ENCODE measurements at regions not wholly inside any gene's neighbourhood (a gene's known extent, or its start where the extent isn't known, plus 50 kb on each side); places are given as distances from the start of the nearest gene placed in this dataset.

DNA sequence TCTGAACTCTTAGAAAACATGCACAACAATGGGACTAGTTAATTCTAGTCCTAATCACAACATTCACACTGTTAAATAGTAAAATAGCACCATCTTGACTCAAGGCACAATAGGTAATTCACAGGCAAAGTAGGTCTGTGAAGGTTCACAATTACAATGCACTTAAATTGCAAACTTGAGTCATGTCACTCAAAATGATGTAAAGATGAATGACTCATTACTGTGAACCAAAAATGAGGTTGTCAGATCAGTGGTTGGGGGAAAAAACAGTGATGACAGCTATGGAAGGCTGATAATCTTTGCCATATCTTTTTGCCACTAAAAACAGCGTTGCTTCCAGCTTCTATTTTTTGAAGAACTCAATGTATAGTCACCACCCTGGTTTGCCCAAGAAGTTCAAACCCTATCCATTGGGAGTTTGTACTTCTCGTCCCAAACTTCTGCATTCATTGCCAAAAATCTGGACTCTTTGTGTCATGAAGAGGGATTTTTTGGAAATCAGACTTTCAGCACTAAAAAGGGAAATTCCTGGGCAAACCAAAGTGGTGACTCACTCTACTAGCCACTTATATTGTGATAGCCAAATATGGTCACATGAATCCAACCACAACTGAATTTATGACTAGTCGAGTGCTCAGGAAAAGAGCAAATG lies 200.9 kb upstream of the TMTC4 start:
- peaks cover 0 to 13% (median 5%) of the 10 kb centered on the region in 9 donors for H3K9me3 Mint-ChIP-seq
- DNase-seq (no peak), ATAC-seq (no peak)
- H3K4me3 Mint-ChIP-seq, result no peak overlapping the region
- no peaks in the 10 kb centered on the region for H3K4me1 Mint-ChIP-seq
- no peak overlapping the region for H3K27ac Mint-ChIP-seq
- peaks cover 0 to 6% (median 0%) of the 10 kb centered on the region in 3 donors for H3K36me3 Mint-ChIP-seq
- H3K27me3 Mint-ChIP-seq, result peaks cover 7 to 50% (median 13%) of the 10 kb centered on the region in 5 donors
- POLR2A ChIA-PET, result no interaction called here

DNA sequence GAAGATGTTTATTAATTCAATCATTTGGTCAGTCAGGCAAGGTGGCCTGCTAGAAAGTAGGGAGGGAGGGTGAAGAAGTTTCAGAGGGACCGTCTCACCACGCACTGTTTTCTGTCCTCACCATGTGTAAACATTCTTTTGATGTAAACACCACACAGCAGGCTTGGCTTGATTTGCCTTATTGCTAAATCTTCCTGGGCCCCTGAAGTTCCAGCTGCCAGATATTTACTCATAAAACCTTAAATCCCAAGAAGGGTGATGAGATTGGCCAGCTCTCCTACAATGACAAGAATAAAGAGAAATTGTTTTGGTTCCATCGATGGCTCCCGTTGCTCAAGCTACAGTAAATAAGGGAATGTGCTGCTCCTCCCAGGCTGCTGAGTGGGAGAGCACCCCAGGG lies 198.2 kb upstream of the TMTC4 start:
- DNase-seq, result no peak
- H3K9me3 Mint-ChIP-seq, result peaks cover 0 to 20% (median 8%) of the 10 kb centered on the region in 9 donors
- ATAC-seq, result no peak
- peaks cover 0 to 6% (median 0%) of the 10 kb centered on the region in 3 donors for H3K36me3 Mint-ChIP-seq
- peaks cover 4 to 44% (median 14%) of the 10 kb centered on the region in 5 donors for H3K27me3 Mint-ChIP-seq
- H3K4me1 Mint-ChIP-seq, result no peaks in the 10 kb centered on the region
- POLR2A ChIA-PET, result no interaction called here
- H3K4me3 Mint-ChIP-seq, result no peak overlapping the region
- no peak overlapping the region for H3K27ac Mint-ChIP-seq

DNA sequence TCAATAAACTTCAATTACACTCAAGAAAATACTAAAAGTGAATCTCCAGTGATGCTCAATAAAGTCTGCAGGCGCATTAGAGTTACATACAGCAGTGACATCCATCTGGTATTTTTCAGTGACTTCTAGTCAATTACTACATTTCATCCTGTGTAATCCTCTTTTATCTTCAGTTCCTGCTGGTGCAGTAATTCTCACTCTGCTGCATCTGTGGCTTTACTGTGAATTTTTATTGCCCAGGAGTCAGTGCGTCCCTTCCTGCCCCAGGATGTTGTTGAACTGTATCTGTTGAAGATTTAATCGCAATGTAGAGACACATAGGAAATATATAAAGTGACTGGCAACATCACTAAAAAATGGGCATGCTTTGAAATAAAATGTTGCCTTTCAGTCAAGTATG lies 196.3 kb upstream of the TMTC4 start:
- POLR2A ChIA-PET, result no interaction called here
- DNase-seq (no peak), ATAC-seq (no peak)
- Mint-ChIP-seq H3K9me3 (peaks cover 7 to 27% (median 21%) of the 10 kb centered on the region in 9 donors), H3K27me3 (peaks cover 4 to 46% (median 12%) of the 10 kb centered on the region in 5 donors), H3K36me3 (peaks cover 0 to 16% (median 4%) of the 10 kb centered on the region in 3 donors), H3K4me1 (no peaks in the 10 kb centered on the region), H3K4me3 (no peak overlapping the region), H3K27ac (no peak overlapping the region)

DNA sequence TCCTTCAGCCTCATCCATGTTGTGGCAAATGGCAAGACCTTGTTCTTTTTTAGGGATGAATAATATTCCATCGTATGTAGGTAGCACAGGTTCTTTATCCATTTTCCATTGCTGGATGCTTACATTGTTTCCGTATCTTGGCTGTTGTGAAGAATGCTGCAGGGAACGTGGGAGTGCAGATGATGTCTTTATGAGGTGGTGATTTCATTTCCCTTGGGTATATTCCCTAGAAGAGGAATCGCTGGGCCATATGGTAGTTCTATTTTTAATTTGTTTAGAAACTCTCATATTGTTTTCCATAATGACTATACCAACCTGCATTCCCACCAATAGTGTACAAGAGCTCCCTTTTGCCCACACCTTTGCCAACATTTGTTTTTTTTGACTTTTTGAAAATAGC lies 186.3 kb upstream of the TMTC4 start:
- POLR2A ChIA-PET, result no interaction called here
- peaks cover 0 to 6% (median 0%) of the 10 kb centered on the region in 5 donors for H3K27me3 Mint-ChIP-seq
- H3K27ac Mint-ChIP-seq, result no peak overlapping the region
- peaks cover 0 to 13% (median 6%) of the 10 kb centered on the region in 9 donors for H3K9me3 Mint-ChIP-seq
- H3K36me3 Mint-ChIP-seq, result peaks cover 0 to 4% (median 0%) of the 10 kb centered on the region in 3 donors
- DNase-seq (no peak), ATAC-seq (no peak)
- no peaks in the 10 kb centered on the region for H3K4me1 Mint-ChIP-seq
- H3K4me3 Mint-ChIP-seq, result no peak overlapping the region

DNA sequence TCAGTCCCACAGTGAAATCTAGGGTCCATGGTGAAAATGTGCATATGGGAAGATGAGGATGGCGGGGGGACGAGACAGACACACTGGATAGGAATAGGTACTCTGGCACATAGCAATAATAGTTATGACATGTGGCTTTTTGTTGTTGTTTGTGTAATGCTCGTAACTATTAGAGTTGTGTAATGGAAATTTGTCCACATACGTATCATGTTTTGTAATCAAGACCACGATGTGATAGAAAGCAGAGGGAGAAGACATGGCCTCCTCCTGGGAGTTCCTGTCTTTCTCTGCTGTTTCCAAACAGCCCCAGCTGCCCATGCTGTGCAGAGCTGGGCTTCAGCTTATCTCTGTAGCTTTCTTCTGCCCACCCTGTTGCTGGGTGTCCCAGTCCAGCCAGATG lies 185.3 kb upstream of the TMTC4 start:
- Mint-ChIP-seq H3K4me1 (no peaks in the 10 kb centered on the region), H3K36me3 (no peaks in the 10 kb centered on the region), H3K9me3 (peaks cover 0 to 8% (median 3%) of the 10 kb centered on the region in 9 donors), H3K27me3 (peaks cover 0 to 4% (median 0%) of the 10 kb centered on the region in 5 donors), H3K27ac (no peak overlapping the region), H3K4me3 (no peak overlapping the region)
- ATAC-seq (no peak), DNase-seq (no peak)
- POLR2A ChIA-PET, result no interaction called here

DNA sequence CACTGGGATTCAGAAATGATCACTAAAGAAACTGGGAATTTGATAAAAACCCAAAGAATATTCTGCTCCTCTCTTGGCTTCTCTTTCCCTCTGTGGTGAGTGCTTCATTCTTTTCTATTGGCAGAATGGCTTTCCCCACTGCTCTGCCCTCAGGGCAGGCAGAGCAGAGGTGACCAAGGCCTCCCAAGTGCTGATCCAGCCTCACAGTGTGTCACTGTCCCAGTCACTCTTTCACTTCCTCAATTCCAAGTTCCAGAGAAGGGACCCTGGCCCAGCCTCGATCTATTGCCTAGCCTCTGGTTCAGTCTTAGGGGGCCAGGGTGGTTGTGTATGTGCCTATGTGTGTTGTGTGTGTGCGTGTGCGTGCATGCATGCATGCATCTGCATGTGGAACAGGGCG lies 180.6 kb upstream of the TMTC4 start:
- DNase-seq (no peak), ATAC-seq (no peak)
- Mint-ChIP-seq H3K4me3 (no peak overlapping the region), H3K27me3 (peaks cover 0 to 4% (median 0%) of the 10 kb centered on the region in 5 donors), H3K27ac (no peak overlapping the region), H3K4me1 (no peaks in the 10 kb centered on the region), H3K9me3 (peaks cover 0 to 3% (median 0%) of the 10 kb centered on the region in 9 donors), H3K36me3 (no peaks in the 10 kb centered on the region)
- POLR2A ChIA-PET, result no interaction called here

DNA sequence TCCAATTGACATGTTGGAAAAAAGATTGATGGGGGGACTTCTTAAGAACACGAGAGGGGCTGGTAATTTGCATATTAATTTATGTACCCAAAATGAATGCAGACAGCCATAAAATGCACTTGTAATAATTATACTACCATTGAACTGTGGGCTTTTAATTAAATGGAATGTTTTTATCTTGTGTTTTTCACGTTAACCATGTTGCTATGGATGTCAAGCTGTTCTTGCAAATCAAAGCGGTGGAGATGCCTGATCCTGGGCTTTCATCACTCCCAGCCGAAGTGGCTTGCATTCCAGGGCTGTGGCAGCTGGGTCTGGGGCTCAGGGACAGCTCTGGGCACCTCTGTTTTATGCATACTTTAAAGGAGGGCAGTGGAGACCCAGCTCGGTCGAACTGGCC lies 179.4 kb upstream of the TMTC4 start:
- H3K9me3 Mint-ChIP-seq, result peaks cover 0 to 9% (median 0%) of the 10 kb centered on the region in 9 donors
- H3K4me3 Mint-ChIP-seq, result no peak overlapping the region
- DNase-seq, result no peak
- H3K27ac Mint-ChIP-seq, result no peak overlapping the region
- peaks cover 0 to 8% (median 0%) of the 10 kb centered on the region in 5 donors for H3K27me3 Mint-ChIP-seq
- no peaks in the 10 kb centered on the region for H3K4me1 Mint-ChIP-seq
- ATAC-seq, result no peak
- POLR2A ChIA-PET, result no interaction called here
- H3K36me3 Mint-ChIP-seq, result no peaks in the 10 kb centered on the region

DNA sequence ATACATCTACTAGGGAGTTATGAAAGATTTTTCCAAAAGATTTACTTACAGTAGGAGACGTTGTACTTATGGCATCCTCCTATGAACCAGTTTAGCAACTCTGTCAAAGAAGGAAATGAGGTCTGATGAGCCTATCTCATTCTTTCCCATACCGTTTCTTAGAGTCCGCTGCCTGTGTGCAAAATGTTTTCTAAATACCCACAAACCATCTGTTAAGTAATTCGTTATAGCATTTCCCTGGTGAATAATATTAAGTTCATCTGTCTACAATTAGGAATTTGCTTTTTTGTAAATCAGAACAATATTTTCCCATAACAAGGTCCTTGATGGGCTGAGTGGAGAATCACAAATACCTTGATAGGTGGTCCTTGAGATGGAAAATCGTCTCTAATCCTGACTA lies 178.8 kb upstream of the TMTC4 start:
- no peak overlapping the region for H3K4me3 Mint-ChIP-seq
- POLR2A ChIA-PET, result no interaction called here
- H3K36me3 Mint-ChIP-seq, result no peaks in the 10 kb centered on the region
- H3K9me3 Mint-ChIP-seq, result peaks cover 0 to 9% (median 0%) of the 10 kb centered on the region in 9 donors
- no peaks in the 10 kb centered on the region for H3K4me1 Mint-ChIP-seq
- no peak overlapping the region for H3K27ac Mint-ChIP-seq
- H3K27me3 Mint-ChIP-seq, result peaks cover 0 to 8% (median 0%) of the 10 kb centered on the region in 5 donors
- no peak for ATAC-seq
- DNase-seq, result no peak

DNA sequence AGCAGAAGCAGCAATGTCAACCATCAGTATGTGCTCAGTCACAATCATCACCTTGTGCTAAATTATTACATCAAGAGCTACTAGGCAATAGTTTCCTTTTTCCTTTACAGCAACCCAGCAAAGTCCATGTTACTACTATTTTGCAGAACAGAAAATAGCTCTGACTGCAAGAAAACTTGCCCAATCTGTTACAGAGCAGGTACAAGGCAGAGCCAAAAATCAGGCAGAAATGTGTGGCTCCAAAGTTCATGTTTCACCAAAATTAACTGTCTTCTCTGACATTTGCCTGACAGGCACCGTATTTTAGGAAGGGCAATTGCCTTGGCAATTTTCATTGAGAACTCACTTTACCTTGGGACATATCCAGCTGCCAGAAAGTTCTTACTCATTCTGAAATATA lies 177.6 kb upstream of the TMTC4 start:
- no peak overlapping the region for H3K4me3 Mint-ChIP-seq
- ATAC-seq (no peak), DNase-seq (no peak)
- H3K27me3 Mint-ChIP-seq, result peaks cover 0 to 12% (median under 1%) of the 10 kb centered on the region in 5 donors
- no peaks in the 10 kb centered on the region for H3K4me1 Mint-ChIP-seq
- POLR2A ChIA-PET, result no interaction called here
- H3K36me3 Mint-ChIP-seq, result no peaks in the 10 kb centered on the region
- peaks cover 0 to 9% (median 0%) of the 10 kb centered on the region in 9 donors for H3K9me3 Mint-ChIP-seq
- no peak overlapping the region for H3K27ac Mint-ChIP-seq

DNA sequence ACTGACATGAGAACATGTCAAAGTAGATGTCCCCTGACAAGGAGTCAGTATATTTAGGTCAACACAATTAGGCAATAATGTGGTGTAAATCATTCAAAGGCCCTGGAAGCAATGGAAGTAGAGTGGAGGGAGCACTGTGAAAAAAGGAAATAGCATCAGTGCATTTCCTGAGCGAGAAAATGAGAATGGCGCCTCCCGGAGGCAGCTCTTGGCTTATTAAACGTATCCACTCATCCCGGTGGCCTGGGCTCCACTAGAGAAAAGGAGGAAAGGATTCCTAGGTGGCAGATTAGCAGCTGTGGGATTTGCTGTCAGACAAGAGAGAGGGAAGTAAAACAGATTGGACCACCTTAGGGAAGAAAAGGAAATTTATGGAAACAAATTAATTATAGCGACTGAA lies 173.7 kb upstream of the TMTC4 start:
- no peak overlapping the region for H3K27ac Mint-ChIP-seq
- ATAC-seq (no peak), DNase-seq (no peak)
- POLR2A ChIA-PET, result no interaction called here
- H3K4me3 Mint-ChIP-seq, result no peak overlapping the region
- peaks cover 0 to 9% (median 4%) of the 10 kb centered on the region in 5 donors for H3K27me3 Mint-ChIP-seq
- no peaks in the 10 kb centered on the region for H3K36me3 Mint-ChIP-seq
- peaks cover 0 to 9% (median 0%) of the 10 kb centered on the region in 9 donors for H3K9me3 Mint-ChIP-seq
- no peaks in the 10 kb centered on the region for H3K4me1 Mint-ChIP-seq

DNA sequence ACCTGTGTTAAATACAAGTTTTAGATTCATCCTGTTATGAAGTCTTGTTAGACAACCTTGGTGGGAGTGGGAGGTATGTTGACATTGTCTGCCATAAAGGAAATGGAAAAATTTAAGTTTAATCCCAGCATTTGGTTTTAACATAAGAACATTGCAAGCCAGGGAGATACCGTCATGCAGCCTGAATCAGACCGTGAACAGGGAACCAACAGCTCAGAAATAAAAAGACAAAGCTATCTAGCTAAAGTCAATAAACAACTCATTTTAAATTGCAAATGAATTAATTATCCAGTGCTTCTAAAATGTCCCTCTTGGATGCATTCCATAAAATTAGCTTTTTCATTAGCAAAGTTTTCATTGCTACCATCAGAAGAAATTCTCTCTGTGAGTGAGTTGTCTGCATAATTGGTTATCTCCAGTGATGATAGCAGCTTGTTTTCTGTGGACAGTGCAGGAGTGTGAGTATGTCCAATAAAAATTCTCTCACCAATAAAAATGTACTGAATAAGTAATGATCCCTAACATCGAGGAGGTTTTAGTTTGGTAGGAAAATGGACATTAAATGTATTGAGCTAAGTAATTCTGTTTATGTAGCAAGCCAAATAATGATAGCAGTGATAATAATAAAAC lies 170.6 kb upstream of the TMTC4 start:
- POLR2A ChIA-PET, result no interaction called here
- Mint-ChIP-seq H3K4me1 (no peaks in the 10 kb centered on the region), H3K27me3 (peaks cover 0 to 18% (median 6%) of the 10 kb centered on the region in 5 donors), H3K9me3 (peaks cover 0 to 9% (median 0%) of the 10 kb centered on the region in 9 donors), H3K36me3 (no peaks in the 10 kb centered on the region), H3K4me3 (no peak overlapping the region), H3K27ac (no peak overlapping the region)
- DNase-seq (no peak), ATAC-seq (no peak)

DNA sequence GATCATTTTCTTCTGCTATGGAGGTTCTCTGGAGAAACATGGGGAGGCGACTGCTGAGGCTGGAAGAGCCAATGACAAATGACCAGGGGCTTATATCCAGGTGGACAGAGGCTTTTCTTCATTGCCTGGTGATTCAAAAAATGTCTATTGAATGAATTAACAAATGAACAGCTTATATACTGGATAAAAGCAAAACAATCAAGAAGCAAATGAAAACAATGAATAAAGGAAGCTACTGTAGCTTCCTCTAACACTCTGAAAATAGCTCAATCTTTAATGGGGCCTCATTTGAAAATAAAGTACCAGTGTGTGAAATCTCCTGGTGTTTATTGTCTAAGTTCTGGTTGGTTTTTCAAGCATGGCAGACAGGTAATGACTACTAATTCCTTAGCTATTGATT lies 167.5 kb upstream of the TMTC4 start:
- Mint-ChIP-seq H3K4me3 (no peak overlapping the region), H3K4me1 (no peaks in the 10 kb centered on the region), H3K9me3 (no peaks in the 10 kb centered on the region), H3K36me3 (no peaks in the 10 kb centered on the region), H3K27ac (no peak overlapping the region), H3K27me3 (peaks cover 0 to 15% (median 6%) of the 10 kb centered on the region in 5 donors)
- POLR2A ChIA-PET, result no interaction called here
- ATAC-seq (no peak), DNase-seq (no peak)

DNA sequence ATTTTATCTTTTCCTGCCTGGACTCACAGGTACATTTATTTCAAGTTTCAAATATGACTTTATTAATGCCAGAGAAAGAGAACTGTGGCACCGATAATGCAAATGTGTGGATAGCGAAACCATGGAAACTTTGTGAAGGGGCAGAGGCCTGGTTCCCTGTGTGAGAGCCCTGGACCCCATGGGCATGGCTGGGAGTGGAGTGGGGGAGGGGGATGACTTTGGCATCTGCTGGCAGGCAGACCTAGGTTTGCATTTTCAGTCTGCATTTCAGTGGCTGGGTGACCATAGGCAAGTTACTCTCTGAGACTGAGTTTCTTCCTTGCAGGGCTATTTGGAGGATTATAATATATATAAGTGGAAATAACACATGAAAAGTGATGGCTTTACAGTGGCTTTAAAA lies 163.8 kb upstream of the TMTC4 start:
- Mint-ChIP-seq H3K4me1 (no peaks in the 10 kb centered on the region), H3K4me3 (no peak overlapping the region), H3K36me3 (no peaks in the 10 kb centered on the region), H3K27ac (no peak overlapping the region), H3K9me3 (no peaks in the 10 kb centered on the region), H3K27me3 (peaks cover 0 to 23% (median 8%) of the 10 kb centered on the region in 5 donors)
- POLR2A ChIA-PET, result no interaction called here
- ATAC-seq (no peak), DNase-seq (no peak)

DNA sequence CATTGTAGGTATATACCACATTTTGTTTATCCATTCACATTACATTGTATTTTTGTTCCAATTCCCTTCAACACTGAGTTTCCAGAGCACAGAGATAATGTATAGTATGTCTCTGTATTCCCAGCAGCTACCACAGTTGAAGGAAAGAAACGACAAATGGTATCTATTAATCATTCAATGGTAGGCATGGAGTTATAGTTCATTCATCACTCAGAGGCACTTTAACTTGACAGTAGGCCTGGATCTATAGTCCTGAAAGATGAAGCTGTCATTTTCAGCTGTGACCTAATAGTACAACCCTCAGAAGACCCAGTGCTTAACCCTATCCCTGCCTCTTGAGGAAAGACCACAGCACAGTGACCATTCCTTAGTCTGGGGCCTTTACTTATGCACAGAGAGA lies 163.0 kb upstream of the TMTC4 start:
- H3K27ac Mint-ChIP-seq, result no peak overlapping the region
- no peaks in the 10 kb centered on the region for H3K9me3 Mint-ChIP-seq
- H3K27me3 Mint-ChIP-seq, result peaks cover 2 to 23% (median 7%) of the 10 kb centered on the region in 5 donors
- H3K4me1 Mint-ChIP-seq, result no peaks in the 10 kb centered on the region
- H3K4me3 Mint-ChIP-seq, result no peak overlapping the region
- POLR2A ChIA-PET, result no interaction called here
- no peak for ATAC-seq
- no peak for DNase-seq
- no peaks in the 10 kb centered on the region for H3K36me3 Mint-ChIP-seq

Data from naive thymus-derived CD8-positive, alpha-beta T cell (primary cell).